ENCODE measurements at regions not wholly inside any gene's neighbourhood (a gene's known extent, or its start where the extent isn't known, plus 50 kb on each side); places are given as distances from the start of the nearest gene placed in this dataset.

DNA sequence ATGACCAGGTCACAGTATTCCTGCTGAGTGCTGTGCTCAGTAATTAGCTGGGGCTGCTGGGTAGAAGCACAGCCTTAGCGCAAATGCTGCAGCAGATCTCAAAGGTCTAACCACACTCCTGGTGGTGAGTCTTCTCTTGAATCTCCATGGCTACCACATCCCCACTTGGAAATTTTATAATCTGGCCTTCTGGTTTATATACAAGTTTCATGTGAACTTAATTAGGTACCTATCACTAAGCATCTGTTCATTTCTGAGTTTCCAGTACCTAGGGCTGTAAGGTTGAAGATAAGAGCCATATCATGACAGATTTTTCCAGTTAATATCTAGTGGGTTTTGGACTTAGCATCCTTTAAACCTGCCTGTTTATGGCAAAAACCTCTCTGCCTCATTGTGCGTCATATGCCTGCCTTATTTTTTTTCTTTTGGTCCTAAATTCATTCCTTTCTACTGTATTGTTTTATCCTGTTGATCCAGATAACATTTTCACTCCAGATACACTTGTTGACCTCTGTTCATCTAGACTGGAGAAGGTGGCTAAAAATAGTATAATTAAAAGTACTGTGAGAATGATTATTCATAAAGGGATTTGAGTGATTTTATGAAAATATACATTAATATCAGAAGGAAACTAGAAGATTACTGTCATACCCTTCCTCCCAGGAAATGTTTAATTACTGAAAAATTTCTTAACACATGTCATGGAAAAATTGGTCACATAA, 168.4 kb upstream of the THUMPD2 start:
- no peak for DNase-seq (ENCODE audit: insufficient read length)
- no peak for TF ChIP-seq POLR2A (IDR thresholded peaks at IDR 0.05; ENCODE audit: low read depth, low read length)
- no peak for TF ChIP-seq POLR2AphosphoS5 (IDR thresholded peaks at IDR 0.05; ENCODE audit: low read depth, low read length)
- TF ChIP-seq TAF1 (IDR thresholded peaks at IDR 0.05; ENCODE audit: borderline replicate concordance, low read depth, low read length), result no peak
- FAIRE-seq, result no peak

DNA sequence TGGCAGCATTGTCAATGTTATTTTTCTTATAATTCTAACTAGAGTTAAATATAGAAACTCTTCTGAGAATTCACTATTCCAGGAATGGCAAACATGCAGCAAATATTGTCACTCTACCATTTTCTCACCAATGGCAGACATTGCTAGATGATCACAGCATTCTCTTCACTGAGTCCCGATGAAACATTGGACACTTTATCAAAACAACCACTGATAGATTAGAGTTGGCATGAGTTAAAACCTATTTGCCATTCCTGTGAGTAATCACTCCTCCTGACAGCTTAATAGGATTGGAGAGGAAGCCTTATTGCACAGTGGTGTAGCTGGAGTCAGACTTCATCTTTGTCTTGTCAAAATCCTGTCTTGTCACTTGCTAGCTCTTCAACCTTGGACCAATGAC, 163.9 kb upstream of the THUMPD2 start:
- FAIRE-seq, result no peak
- TF ChIP-seq POLR2AphosphoS5 (IDR thresholded peaks at IDR 0.05; ENCODE audit: low read depth, low read length) (no peak), POLR2A (IDR thresholded peaks at IDR 0.05; ENCODE audit: low read depth, low read length) (no peak), TAF1 (IDR thresholded peaks at IDR 0.05; ENCODE audit: borderline replicate concordance, low read depth, low read length) (no peak)
- no peak for DNase-seq (ENCODE audit: insufficient read length)

DNA sequence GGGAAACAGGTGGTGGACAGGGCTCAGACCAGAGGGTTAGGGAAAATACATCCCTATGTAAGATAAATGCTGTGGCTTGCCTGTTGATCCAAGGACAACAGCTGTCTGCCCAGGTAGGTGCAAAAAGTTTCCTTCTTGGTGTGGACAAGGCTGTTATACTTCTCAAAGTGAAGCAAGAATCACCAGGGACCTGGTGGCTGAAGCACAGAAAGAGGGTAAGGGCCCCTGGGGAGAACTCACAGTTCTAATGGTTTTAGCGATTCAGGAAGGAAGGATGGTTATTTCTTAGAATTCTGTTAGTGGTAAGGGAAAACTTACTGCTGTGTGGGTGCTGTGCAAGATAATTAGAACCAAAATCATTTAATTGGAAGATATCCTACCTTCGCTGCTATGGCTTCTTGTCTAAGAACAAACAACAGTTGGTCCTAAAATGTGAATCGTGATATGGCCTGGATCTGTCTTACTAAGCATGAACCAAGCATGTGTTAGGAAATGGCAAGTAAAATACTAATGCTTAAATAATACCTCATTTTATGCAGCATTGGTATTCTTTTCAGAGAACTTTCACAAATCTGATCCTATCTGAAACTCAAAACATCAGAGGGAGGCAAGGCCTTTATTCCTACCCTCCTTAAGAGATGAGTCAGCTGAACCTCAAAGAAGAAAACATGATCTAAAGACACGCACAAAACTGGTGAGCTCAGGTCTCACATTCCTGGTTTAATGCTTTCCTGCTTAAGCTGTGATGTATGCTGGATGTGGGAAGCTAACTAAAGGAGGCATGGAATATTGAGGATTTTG, 159.2 kb upstream of the THUMPD2 start:
- FAIRE-seq (no peak), DNase-seq (ENCODE audit: insufficient read length) (no peak)

DNA sequence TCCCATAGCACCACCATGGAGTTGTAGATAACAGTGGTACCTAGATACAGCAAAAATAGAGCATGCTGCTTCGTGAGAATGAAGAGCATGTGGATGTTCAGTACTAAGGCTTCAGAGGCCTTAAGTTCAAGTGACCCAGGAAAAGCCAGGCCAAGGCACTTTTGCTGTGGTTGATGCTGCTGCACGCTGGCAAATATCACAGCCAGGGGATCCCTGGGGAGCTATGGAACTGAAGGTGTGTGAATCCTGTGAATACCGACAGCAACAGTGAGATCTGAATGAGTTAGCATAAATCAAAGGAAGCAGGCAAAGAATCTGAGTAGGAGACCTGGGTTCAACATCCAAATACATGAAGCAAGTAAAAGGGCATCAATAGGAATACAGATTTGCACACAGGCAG, 158.6 kb upstream of the THUMPD2 start:
- DNase-seq (ENCODE audit: insufficient read length) (no peak), FAIRE-seq (no peak)
- TF ChIP-seq POLR2AphosphoS5 (IDR thresholded peaks at IDR 0.05; ENCODE audit: low read depth, low read length), result no peak
- TF ChIP-seq TAF1 (IDR thresholded peaks at IDR 0.05; ENCODE audit: borderline replicate concordance, low read depth, low read length), result no peak
- TF ChIP-seq POLR2A (IDR thresholded peaks at IDR 0.05; ENCODE audit: low read depth, low read length), result no peak

More for the DNA sequence above, 159.2 kb upstream of the THUMPD2 start:
- TF ChIP-seq TAF1 (IDR thresholded peaks at IDR 0.05; ENCODE audit: borderline replicate concordance, low read depth, low read length) (no peak), POLR2A (IDR thresholded peaks at IDR 0.05; ENCODE audit: low read depth, low read length) (no peak)

DNA sequence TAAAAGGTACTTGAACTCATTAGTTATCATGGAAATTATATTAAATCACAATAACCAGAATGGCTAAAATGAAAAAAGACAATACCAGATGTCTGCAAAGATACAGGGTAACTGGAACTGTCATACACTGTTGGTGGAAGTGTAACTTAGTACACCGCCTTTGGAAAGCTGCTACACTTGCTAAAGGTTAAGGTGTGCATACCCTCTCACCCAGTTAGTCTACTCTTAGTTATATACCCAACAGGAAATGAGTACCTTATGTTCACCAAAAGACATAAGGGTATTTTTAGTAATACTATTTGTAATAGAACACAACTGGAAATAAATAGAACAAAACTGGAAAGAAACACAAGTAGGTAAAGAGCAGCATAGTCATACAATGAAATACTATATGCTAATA, 155.8 kb upstream of the THUMPD2 start:
- TF ChIP-seq POLR2AphosphoS5 (IDR thresholded peaks at IDR 0.05; ENCODE audit: low read depth, low read length) (no peak), TAF1 (IDR thresholded peaks at IDR 0.05; ENCODE audit: borderline replicate concordance, low read depth, low read length) (no peak), POLR2A (IDR thresholded peaks at IDR 0.05; ENCODE audit: low read depth, low read length) (no peak)
- FAIRE-seq (no peak), DNase-seq (ENCODE audit: insufficient read length) (no peak)

DNA sequence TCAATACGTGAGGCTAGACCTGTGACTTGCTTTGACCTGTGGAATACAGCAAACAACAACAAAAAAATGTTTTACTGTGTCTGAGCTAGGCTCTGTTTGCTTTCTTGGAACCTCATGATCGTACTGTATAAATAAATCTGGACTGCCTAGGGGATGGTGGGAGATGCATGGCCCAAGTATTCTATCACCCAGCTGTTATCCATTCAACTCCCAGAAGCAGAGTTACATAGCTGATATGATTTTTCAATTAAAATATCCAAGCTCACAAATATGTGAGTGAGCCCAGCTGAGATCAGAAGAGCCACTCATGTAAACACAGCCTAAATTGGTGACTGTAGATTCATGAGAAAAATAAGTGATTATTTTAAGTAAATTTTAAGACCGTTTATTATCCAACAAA, 154.1 kb upstream of the THUMPD2 start:
- FAIRE-seq (no peak), DNase-seq (ENCODE audit: insufficient read length) (no peak)
- no peak for TF ChIP-seq TAF1 (IDR thresholded peaks at IDR 0.05; ENCODE audit: borderline replicate concordance, low read depth, low read length)
- TF ChIP-seq POLR2A (IDR thresholded peaks at IDR 0.05; ENCODE audit: low read depth, low read length), result no peak
- no peak for TF ChIP-seq POLR2AphosphoS5 (IDR thresholded peaks at IDR 0.05; ENCODE audit: low read depth, low read length)

DNA sequence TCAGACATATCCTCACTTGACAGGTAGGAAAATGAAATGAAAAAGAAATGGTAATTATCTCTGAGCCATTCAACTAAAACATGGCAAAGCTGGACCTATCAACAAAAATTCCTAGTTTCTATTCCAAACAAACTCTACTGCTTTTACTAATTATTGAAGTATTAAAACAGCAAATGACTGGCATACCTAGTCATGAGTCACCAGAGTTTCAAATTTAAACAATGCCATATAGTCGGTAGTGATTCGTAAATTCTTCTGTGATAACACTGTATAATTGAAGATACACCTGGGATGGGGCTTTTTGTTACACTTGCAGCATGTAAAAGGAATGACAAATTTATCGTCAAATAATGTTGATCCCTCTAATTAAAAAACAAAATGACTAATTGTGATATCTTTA, 153.1 kb upstream of the THUMPD2 start:
- FAIRE-seq (no peak), DNase-seq (ENCODE audit: insufficient read length) (no peak)
- no peak for TF ChIP-seq POLR2A (IDR thresholded peaks at IDR 0.05; ENCODE audit: low read depth, low read length)
- no peak for TF ChIP-seq POLR2AphosphoS5 (IDR thresholded peaks at IDR 0.05; ENCODE audit: low read depth, low read length)
- no peak for TF ChIP-seq TAF1 (IDR thresholded peaks at IDR 0.05; ENCODE audit: borderline replicate concordance, low read depth, low read length)

DNA sequence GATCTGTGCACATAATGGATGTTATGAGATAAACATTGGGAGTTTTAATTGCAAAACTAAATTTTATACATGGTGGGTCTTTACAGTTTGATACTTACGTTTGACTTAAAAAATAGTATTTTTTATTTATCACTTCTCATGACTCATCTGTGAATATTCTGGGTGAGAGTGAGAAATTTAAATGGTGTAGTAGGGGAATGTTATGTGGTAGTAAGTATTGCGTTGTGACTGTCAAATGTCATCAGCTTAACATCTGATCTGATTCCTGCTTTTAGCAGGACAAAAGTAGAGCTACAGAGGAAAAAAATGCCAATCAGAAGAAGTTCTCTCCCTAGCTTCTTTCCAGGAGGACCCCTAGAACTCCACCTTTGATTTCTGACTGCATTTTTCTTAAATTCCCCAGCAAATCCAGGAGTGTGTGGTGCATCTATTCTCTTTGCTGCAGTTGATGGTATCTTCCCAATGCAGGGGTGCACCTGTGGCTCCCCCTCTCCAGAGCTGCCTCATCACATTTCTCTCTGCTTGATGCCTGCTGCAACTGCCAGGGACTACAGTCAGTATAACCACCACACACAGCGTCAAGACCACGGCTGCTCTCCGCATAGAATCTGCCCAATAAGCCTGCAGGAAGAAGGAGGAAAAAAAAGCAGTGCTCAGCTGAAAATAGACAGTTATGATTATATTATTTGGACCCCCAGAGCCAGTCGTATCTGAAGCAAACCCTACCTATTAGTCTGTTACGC, 151.3 kb upstream of the THUMPD2 start:
- no peak for DNase-seq (ENCODE audit: insufficient read length)

DNA sequence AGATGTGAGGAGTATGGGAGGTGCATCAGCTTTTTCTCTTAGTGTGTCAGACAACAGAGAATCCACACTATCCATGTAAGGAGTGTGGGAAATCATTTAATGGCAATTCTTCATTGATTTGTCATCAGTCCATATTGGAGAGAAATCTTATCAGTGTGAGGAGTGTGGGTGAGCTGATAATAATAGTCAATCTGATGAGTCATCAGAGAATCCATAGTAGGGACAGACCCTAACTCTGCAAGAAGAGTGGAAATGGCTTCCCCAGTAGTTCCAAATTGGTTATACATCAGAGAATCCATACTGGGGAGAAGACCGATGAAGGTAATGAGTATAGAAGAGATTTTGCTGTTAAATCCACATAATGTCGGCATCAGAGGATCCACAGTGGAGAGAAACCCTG, 150.5 kb upstream of the THUMPD2 start:
- no peak for TF ChIP-seq POLR2A (IDR thresholded peaks at IDR 0.05; ENCODE audit: low read depth, low read length)
- no peak for TF ChIP-seq TAF1 (IDR thresholded peaks at IDR 0.05; ENCODE audit: borderline replicate concordance, low read depth, low read length)
- TF ChIP-seq POLR2AphosphoS5 (IDR thresholded peaks at IDR 0.05; ENCODE audit: low read depth, low read length), result no peak
- DNase-seq (ENCODE audit: insufficient read length), result no peak
- no peak for FAIRE-seq

More for the DNA sequence above, 151.3 kb upstream of the THUMPD2 start:
- FAIRE-seq, result no peak
- TF ChIP-seq POLR2A (IDR thresholded peaks at IDR 0.05; ENCODE audit: low read depth, low read length) (no peak), TAF1 (IDR thresholded peaks at IDR 0.05; ENCODE audit: borderline replicate concordance, low read depth, low read length) (no peak), POLR2AphosphoS5 (IDR thresholded peaks at IDR 0.05; ENCODE audit: low read depth, low read length) (no peak)

DNA sequence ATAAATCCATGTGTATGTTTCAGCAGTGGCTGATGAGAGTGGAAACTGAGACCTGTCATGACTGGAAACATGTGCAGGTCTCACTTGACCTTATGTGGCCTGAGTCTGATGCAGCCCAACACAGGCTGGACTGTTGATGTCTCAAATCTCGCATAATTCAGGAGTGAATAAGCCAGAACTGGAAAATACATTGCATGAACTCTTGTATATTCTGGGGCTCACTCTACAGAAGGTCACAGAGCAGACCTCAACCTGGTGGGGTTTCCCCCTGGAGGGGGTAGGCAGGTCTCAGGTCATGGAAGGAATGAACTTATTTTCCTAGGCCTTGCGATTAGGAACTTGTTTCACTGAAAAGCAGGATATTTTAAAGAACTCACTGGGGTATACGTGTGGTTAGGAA, 146.3 kb upstream of the THUMPD2 start:
- no peak for TF ChIP-seq TAF1 (IDR thresholded peaks at IDR 0.05; ENCODE audit: borderline replicate concordance, low read depth, low read length)
- FAIRE-seq (no peak), DNase-seq (ENCODE audit: insufficient read length) (no peak)

DNA sequence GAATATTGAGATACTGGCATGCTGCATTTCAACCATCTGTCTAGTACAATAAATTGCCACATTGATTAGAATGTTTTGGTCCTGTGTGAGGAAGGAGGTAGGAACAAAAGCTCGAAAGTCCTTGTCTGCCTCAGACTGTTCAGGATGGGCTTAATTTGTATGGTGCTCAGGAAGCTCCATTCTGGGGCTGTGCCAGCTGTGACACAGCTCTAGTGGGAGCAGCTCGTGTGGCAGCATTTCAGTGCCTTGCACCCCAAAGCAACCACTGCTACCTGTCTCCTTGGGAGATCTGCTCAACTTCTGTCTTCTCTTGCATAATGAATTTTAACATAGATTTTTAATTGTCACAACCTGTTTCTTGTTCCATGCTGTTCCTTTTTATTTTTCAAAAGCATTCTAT, 144.4 kb upstream of the THUMPD2 start:
- FAIRE-seq, result no peak
- TF ChIP-seq POLR2AphosphoS5 (IDR thresholded peaks at IDR 0.05; ENCODE audit: low read depth, low read length) (no peak), POLR2A (IDR thresholded peaks at IDR 0.05; ENCODE audit: low read depth, low read length) (no peak), TAF1 (IDR thresholded peaks at IDR 0.05; ENCODE audit: borderline replicate concordance, low read depth, low read length) (no peak)
- no peak for DNase-seq (ENCODE audit: insufficient read length)
